GM13977 (cell line): ENCODE measurements at regions not wholly inside any gene's neighbourhood (a gene's known extent, or its start where the extent isn't known, plus 50 kb on each side); places are given as distances from the start of the nearest gene placed in this dataset.
A peak's percentile ranks its signal among the peaks of the same experiment; 100 is the strongest.

Experiments used
- DNase-seq: peaks from one replicate; pipeline ENCODE4 v3.0.0; 2012; ENCODE audit warnings: low spot score
- CTCF ChIP-seq: IDR thresholded peaks from 2 replicates; pipeline ENCODE4 v1.5.1; 2012; ENCODE audit warnings: mild to moderate bottlenecking, control low read depth; ENCODE audit not compliant: insufficient read depth; ENCODE audit errors: extremely low read depth, missing control alignments
- in situ Hi-C: fragments of 300-500 bp; cut with MboI; formaldehyde crosslinking; loops from one replicate; pipeline ENCODE4 v1.12.0; 2022; ENCODE audit warnings: low sequenced_read_pairs, low pct_unique_long_range_greater_than_20kb, mixed read lengths, inconsistent platforms; ENCODE audit not compliant: unreplicated experiment

- TF ChIP-seq CTCF: no peak
- DNase-seq: no peak
Observed at GRCh38 chr6:66605011-66605410, 898.0 kb upstream of the EYS start.

GRCh38 chr6:66599541-66599940 lies 892.5 kb upstream of the EYS start:
- in situ Hi-C loops: no loop called here
- TF ChIP-seq CTCF: no peak
- no peak for DNase-seq

More at GRCh38 chr6:66605011-66605410, 898.0 kb upstream of the EYS start:
- in situ Hi-C loops: no loop called here

GRCh38 chr6:66578362-66578761 lies 871.3 kb upstream of the EYS start:
- no peak for TF ChIP-seq CTCF
- in situ Hi-C loops: no loop called here
- DNase-seq: no peak

- DNase-seq: no peak
- no peak for TF ChIP-seq CTCF
- in situ Hi-C loops: no loop called here
Observed at GRCh38 chr6:66568271-66568670, 861.2 kb upstream of the EYS start.

- TF ChIP-seq CTCF: no peak
- in situ Hi-C loops: no loop called here
- no peak for DNase-seq
Observed at GRCh38 chr6:66561479-66561878, 854.5 kb upstream of the EYS start.

GRCh38 chr6:66558189-66558588 lies 851.2 kb upstream of the EYS start:
- in situ Hi-C loops: no loop called here
- peak; percentile 35 for TF ChIP-seq CTCF
- DNase-seq: no peak

- DNase-seq: no peak
- TF ChIP-seq CTCF: no peak
- in situ Hi-C loops: no loop called here
Observed at GRCh38 chr6:66556936-66557335, 849.9 kb upstream of the EYS start.
